AG09319 (cell line): ENCODE measurements at regions not wholly inside any gene's neighbourhood (a gene's known extent, or its start where the extent isn't known, plus 50 kb on each side); places are given as distances from the start of the nearest gene placed in this dataset.

Source experiments
- DNase-seq: peaks from one replicate; pipeline ENCODE4 v3.0.0-alpha.2; 2010; ENCODE audit warnings: low read depth; ENCODE audit errors: extremely low read depth
- TF ChIP-seq, protein P1 (sequence below): IDR thresholded peaks from 2 replicates; pipeline ENCODE4 v1.5.1; 2011; ENCODE audit warnings: low read depth, mild to moderate bottlenecking, inconsistent platforms, low read length, moderate library complexity

DNA sequence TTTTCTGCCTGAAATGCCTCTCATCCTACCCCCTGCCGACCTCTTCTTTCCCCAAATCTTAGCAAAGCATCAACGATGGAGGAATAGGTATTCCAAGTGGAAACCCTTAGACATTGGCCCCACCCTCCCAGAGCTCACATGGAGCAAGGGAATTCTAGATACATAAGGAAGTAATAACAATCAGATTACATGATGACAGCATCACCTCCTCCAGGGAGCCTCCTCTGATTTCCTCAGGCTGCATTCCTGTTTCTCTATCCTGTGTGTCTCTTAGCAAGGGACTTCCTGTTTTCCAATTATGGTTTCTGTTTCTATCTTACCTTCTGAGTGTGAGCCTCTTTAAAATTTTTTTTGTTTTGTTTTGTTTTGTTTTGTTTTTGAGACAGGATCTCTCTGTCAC is 246.6 kb downstream of the TSHZ3 start:
- TF ChIP-seq, protein P1, sequence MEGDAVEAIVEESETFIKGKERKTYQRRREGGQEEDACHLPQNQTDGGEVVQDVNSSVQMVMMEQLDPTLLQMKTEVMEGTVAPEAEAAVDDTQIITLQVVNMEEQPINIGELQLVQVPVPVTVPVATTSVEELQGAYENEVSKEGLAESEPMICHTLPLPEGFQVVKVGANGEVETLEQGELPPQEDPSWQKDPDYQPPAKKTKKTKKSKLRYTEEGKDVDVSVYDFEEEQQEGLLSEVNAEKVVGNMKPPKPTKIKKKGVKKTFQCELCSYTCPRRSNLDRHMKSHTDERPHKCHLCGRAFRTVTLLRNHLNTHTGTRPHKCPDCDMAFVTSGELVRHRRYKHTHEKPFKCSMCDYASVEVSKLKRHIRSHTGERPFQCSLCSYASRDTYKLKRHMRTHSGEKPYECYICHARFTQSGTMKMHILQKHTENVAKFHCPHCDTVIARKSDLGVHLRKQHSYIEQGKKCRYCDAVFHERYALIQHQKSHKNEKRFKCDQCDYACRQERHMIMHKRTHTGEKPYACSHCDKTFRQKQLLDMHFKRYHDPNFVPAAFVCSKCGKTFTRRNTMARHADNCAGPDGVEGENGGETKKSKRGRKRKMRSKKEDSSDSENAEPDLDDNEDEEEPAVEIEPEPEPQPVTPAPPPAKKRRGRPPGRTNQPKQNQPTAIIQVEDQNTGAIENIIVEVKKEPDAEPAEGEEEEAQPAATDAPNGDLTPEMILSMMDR, result no peak

DNA sequence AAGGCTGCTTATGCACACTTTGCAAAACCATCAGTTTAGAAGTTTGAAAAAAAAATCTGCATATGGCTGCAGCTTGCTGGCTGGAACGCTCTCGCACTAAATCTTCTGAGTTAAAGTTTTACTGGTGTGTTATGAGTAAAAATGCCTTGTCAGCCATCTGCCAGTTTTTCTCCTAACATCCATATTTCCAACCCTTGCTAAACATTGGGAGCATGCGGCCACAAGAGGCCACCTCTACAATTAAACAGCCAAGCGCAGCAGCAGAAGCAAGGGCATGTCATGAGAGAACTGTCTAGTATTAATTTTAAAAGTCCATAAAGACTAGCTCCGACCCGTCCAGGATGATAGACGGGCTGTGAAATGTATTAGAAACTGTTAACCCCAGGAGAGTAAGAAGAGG is 248.3 kb downstream of the TSHZ3 start:
- DNase-seq, result no peak
- TF ChIP-seq, protein P1, result no peak

More for the DNA sequence above, 246.6 kb downstream of the TSHZ3 start:
- no peak for DNase-seq

- TF ChIP-seq, protein P1, result no peak
- DNase-seq, result no peak
Measured at GRCh38 chr19:31100206-31100590, 249.0 kb downstream of the TSHZ3 start.

DNA sequence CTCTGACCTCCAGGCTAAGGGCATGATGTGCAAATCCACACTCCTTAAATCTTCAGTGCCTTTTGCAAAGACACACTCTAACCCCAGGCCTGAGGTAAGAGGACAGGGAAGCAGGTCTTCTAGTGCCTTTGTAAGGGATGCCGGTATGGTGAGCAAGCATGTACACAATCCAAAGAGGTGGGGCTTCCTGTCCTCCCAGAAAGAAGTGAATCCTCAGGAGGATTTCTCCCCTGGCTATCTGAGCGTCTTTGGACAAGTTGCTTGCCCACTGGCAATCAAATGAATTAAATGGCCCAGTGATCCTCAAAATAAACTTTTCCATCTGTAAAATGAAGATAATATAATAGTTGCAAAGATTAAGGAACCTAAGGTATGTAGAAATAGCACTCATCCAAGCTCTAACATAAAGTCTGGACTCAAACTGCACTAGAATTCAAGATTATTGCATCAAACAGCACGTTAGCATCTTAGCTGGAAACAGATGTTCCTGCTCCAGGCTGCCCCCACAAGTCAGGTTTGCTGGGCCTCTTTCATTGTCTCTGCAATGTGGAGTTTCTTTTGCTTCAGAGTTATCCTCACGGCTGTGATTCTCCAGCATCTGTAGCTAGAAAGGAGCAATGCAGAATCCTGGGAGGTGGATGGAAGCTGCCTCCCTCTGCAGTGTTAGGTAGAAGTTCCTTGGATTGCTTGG is 249.6 kb downstream of the TSHZ3 start:
- peak; percentile 19 for DNase-seq
- TF ChIP-seq, protein P1, result peak; percentile 24

DNA sequence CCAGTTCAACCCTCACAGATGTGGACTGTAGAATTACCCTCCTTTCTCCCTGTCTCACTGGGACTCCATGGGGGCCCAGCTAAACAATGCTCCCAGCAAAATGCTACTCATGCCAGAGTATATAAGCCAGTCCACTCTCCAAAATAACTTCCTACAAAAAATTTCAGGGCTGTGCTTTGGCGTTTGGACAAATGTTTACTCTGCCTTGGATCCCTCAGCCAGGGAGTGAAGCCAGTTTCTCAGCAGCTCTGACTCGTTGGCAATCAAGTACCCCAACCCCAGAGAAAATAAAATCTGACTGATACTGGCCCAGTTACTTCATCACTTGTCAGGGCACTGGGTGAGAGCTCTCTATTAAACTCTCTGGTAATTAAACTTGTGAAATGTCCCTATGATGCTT is 250.4 kb downstream of the TSHZ3 start:
- TF ChIP-seq, protein P1, result no peak
- no peak for DNase-seq

DNA sequence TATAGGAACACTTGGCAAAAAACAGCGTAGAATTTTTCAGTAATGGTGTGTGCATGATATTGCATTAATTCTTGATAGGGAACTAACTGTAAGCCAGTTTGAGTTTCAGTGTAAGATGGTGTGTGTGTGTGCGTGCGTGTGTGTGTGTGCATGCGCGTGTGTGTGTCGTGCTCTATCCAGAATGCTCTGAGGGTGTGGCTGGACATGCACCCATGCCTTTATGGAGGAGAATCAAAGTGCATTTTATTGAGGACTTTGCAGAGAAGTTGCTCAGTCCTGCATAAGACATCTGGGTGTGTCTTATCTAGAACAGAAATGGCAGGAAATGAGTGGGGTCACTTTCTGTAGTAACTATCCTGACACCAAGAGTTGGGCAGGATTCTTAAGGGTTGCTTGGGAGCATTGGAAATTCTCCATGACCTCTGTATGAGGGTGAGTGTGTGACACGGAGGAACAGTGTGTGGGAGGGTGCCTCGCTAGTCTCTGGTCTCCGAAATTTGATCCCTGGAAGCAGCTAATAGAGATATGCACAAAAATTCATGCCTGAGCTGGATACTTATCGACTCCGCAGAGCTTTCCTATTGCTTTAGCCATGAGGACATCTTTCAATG is 252.2 kb downstream of the TSHZ3 start:
- TF ChIP-seq, protein P1, result no peak

DNA sequence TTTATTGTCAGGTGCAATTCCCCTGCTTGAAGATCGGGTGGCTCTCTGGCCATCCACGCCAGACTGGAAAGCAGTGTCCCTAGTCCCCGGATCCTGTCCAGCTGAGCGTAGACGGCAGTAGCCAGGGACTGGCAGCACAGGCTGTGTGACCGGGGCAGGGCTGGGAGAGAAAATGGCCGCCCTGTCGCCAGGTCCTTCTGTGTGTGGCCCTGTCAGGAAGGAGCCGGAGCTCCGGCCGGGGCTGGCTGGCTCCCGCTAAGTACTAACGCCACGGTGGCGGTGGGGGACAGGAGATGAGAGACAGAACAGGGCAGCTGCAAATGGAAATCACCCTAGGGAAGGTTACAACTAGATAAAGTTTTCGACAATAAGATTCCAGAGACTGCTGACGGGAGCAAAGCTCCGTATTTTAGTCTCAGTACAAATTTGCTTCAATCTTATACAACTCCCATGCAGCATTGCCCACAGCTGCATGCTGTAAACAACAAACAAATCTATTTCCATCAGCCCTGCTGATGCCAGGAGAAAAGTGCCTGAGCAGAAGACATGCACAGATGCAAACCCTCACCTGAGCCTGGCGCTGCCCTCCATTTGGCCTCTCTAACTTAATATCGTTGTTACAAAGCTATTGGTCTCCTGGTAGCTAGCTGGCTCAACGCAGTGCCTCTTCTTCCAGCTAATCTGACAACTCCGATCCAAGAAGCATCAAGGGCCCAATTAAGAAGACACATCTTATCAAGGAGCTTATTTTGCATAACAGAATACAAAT is 253.0 kb downstream of the TSHZ3 start:
- no peak for DNase-seq
- TF ChIP-seq, protein P1, result no peak

More for the DNA sequence above, 252.2 kb downstream of the TSHZ3 start:
- no peak for DNase-seq
